Trophoblast cell (in vitro differentiated cells and primary cell): ENCODE measurements at regions not wholly inside any gene's neighbourhood (a gene's known extent, or its start where the extent isn't known, plus 50 kb on each side); places are given as distances from the start of the nearest gene placed in this dataset.

Source experiments
- DNase-seq, 2 donors: peaks; one replicate each; pipeline ENCODE4 v3.0.0-alpha.2; 2016
- H2AFZ ChIP-seq: 2 replicates; pipeline ENCODE4 v1.6.1; 2013; ENCODE audit warnings: low read length, moderate library complexity, mild to moderate bottlenecking; ENCODE audit not compliant: insufficient read depth, poor library complexity
- H2AK5ac ChIP-seq: 2 replicates; pipeline ENCODE4 v1.6.1; 2013; ENCODE audit warnings: mild to moderate bottlenecking, low read length
- H2BK120ac ChIP-seq: 2 replicates; pipeline ENCODE4 v1.6.1; 2013; ENCODE audit warnings: low read length, mild to moderate bottlenecking, moderate library complexity; ENCODE audit not compliant: insufficient read depth, poor library complexity
- H2BK12ac ChIP-seq: 2 replicates; pipeline ENCODE4 v1.6.1; 2013; ENCODE audit warnings: mild to moderate bottlenecking, low read length, moderate library complexity
- H2BK5ac ChIP-seq: 2 replicates; pipeline ENCODE4 v1.6.1; 2013; ENCODE audit warnings: low read length, low read depth, moderate library complexity, mild to moderate bottlenecking; ENCODE audit not compliant: poor library complexity
- H3K14ac ChIP-seq: 2 replicates; pipeline ENCODE4 v1.6.1; 2013; ENCODE audit warnings: mild to moderate bottlenecking, low read length
- H3K18ac ChIP-seq: 2 replicates; pipeline ENCODE4 v1.6.1; 2013; ENCODE audit warnings: mild to moderate bottlenecking, low read length
- H3K23ac ChIP-seq: 2 replicates; pipeline ENCODE4 v1.6.1; 2013; ENCODE audit warnings: low read length
- H3K27ac ChIP-seq: 2 replicates; pipeline ENCODE4 v1.5.1; 2013; ENCODE audit warnings: low read depth, mild to moderate bottlenecking, inconsistent platforms, low read length, moderate library complexity
- H3K27me3 ChIP-seq: 2 replicates; pipeline ENCODE4 v1.6.1; 2013; ENCODE audit warnings: inconsistent platforms, mild to moderate bottlenecking, low read length, moderate library complexity; ENCODE audit not compliant: insufficient read depth
- H3K36me3 ChIP-seq, 2 experiments: 1 replicate in 1 of 2; 2 replicates in 1 of 2; pipeline ENCODE4 v1.6.1; 2013; ENCODE audit warnings: low read length in 2 of 2, mild to moderate bottlenecking in 2 of 2, moderate library complexity in 1 of 2; ENCODE audit not compliant: insufficient read depth in 2 of 2, control insufficient read depth in 1 of 2
- H3K4ac ChIP-seq: 2 replicates; pipeline ENCODE4 v1.6.1; 2013; ENCODE audit warnings: low read depth, mild to moderate bottlenecking, low read length, moderate library complexity
- H3K4me1 ChIP-seq, 2 experiments: 1 replicate in 1 of 2; 2 replicates in 1 of 2; pipeline ENCODE4 v1.6.1; 2013; ENCODE audit warnings: low read length in 2 of 2, mild to moderate bottlenecking in 2 of 2, moderate library complexity in 1 of 2; ENCODE audit not compliant: insufficient read depth in 2 of 2, control insufficient read depth in 1 of 2
- H3K4me2 ChIP-seq: 2 replicates; pipeline ENCODE4 v1.6.1; 2013; ENCODE audit warnings: inconsistent platforms, mild to moderate bottlenecking, low read length, moderate library complexity
- H3K4me3 ChIP-seq: 2 replicates; pipeline ENCODE4 v1.5.1; 2013; ENCODE audit warnings: mild to moderate bottlenecking, low read depth, low read length, inconsistent platforms
- H3K79me1 ChIP-seq: one replicate; pipeline ENCODE4 v1.6.1; 2013; ENCODE audit warnings: low read length
- H3K79me2 ChIP-seq: 2 replicates; pipeline ENCODE4 v1.6.1; 2013; ENCODE audit warnings: low read length, mild to moderate bottlenecking; ENCODE audit not compliant: control insufficient read depth, insufficient read depth, poor library complexity
- H3K9ac ChIP-seq: 2 replicates; pipeline ENCODE4 v1.6.1; 2013; ENCODE audit warnings: mild to moderate bottlenecking, low read length
- H3K9me3 ChIP-seq: 2 replicates; pipeline ENCODE4 v1.6.1; 2013; ENCODE audit warnings: low read depth, mild to moderate bottlenecking, control low read depth, inconsistent platforms, low read length; ENCODE audit not compliant: insufficient read depth
- H4K12ac ChIP-seq: 2 replicates; pipeline ENCODE4 v1.6.1; 2013; ENCODE audit warnings: low read depth, mild to moderate bottlenecking, low read length, moderate library complexity
- H4K8ac ChIP-seq: 2 replicates; pipeline ENCODE4 v1.6.1; 2013; ENCODE audit warnings: low read depth, mild to moderate bottlenecking, low read length, moderate library complexity
- H4K91ac ChIP-seq: one replicate; pipeline ENCODE4 v1.6.1; 2013; ENCODE audit warnings: low read depth, mild to moderate bottlenecking, low read length, moderate library complexity
- WGBS: extraction: QIAGEN DNeasy Blood & Tissue Kit; methylation state at CpG from one replicate; pipeline ENCODE4 v1.1.7; 2013; ENCODE audit warnings: missing lambda C conversion rate; ENCODE audit not compliant: insufficient read length, insufficient coverage; ENCODE audit errors: extremely low coverage; 5-methylcytosine and 5-hydroxymethylcytosine counted together

DNA sequence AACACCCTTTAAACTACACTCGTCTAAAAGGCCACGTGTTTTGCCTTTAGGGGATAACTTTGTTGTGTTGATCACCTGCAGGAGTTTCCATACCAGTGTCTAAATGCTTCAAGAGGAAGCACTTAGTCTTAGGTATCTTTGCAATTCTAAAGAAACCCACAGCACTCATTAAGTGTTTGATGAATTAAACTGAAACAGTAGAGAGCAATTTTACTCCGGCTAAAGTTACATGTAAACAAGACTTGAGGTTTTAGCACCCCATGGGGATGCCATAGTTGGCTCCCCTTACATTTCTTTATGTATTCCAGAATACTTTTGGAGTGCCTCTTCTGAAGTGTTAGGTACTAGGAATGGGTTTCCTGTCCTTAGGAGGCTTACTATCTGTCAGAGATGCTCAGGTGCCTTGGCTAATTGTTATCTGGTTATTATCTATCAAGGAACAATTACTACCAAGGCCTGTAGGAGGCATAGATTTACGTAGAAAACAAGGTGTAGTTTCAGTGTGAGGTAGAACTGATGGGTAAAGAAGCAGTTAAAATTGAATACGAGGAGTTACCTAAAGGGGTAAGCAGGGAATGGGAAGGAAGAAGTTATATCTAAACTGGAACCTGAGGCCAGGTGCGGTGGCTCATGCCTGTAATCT, 176.8 kb upstream of the SAMSN1 start:
- H4K91ac ChIP-seq = no peak overlapping the region

GRCh38 chr21:14720237-14720636, 174.1 kb upstream of the SAMSN1 start:
- no peak overlapping the region for H2AK5ac ChIP-seq
- no peak overlapping the region for H3K23ac ChIP-seq
- no peak overlapping the region for H3K4me2 ChIP-seq
- H3K18ac ChIP-seq = no peak overlapping the region
- no peaks in the 10 kb centered on the region for H3K27me3 ChIP-seq
- H3K79me2 ChIP-seq = no peaks in the 10 kb centered on the region
- H3K14ac ChIP-seq = no peak overlapping the region
- H3K36me3 ChIP-seq = no peaks in the 10 kb centered on the region
- no peak overlapping the region for H3K4ac ChIP-seq
- no peaks in the 10 kb centered on the region for H3K9me3 ChIP-seq
- H3K4me3 ChIP-seq = no peak overlapping the region
- H2BK120ac ChIP-seq = no peak overlapping the region
- no peak overlapping the region for H4K12ac ChIP-seq
- no peak overlapping the region for H3K27ac ChIP-seq
- H2BK5ac ChIP-seq = no peak overlapping the region
- H3K4me1 ChIP-seq = no peaks in the 10 kb centered on the region
- no peak overlapping the region for H2BK12ac ChIP-seq
- no peak overlapping the region for H4K8ac ChIP-seq
- H2AFZ ChIP-seq = no peak overlapping the region
- WGBS = no CpG with 5 or more reads among the region's 4 CpGs
- H4K91ac ChIP-seq = no peak overlapping the region
- H3K79me1 ChIP-seq = no peaks in the 10 kb centered on the region
- no peak for DNase-seq
- no peak overlapping the region for H3K9ac ChIP-seq

More for the DNA sequence above, 176.8 kb upstream of the SAMSN1 start:
- Histone ChIP-seq H2BK12ac (no peak overlapping the region), H2BK5ac (no peak overlapping the region), H2AFZ (no peak overlapping the region), H3K4me1 (no peaks in the 10 kb centered on the region), H3K27ac (no peak overlapping the region), H3K9ac (no peak overlapping the region), H3K36me3 (no peaks in the 10 kb centered on the region), H3K9me3 (no peaks in the 10 kb centered on the region), H3K79me1 (no peaks in the 10 kb centered on the region), H2BK120ac (no peak overlapping the region), H3K27me3 (no peaks in the 10 kb centered on the region), H3K4ac (no peak overlapping the region), H4K12ac (no peak overlapping the region), H3K23ac (no peak overlapping the region), H2AK5ac (no peak overlapping the region), H4K8ac (no peak overlapping the region), H3K14ac (no peak overlapping the region), H3K4me2 (no peak overlapping the region), H3K18ac (no peak overlapping the region), H3K4me3 (no peak overlapping the region), H3K79me2 (no peaks in the 10 kb centered on the region)
- WGBS = no CpG with 5 or more reads among the region's 6 CpGs
- DNase-seq = no peak

DNA sequence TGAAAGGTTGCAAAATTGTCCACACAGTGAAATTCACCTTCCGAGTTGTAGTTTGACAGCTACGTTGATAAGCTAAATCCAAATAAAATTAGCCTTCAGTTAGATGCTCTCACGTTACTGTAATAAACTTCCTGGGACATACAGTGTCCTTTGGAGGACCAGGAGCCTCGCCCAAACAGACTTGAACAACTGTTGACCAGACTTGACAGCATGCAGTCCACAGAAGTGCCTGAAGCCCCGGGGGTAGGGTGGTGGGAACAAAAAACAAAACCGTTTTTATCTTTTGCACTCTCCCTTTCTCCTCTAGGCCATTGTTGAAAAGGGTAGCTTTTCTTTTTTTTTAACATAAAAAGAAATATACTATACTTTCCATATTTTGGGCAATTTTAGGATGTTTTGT, 172.8 kb upstream of the SAMSN1 start:
- Histone ChIP-seq H4K91ac (no peak overlapping the region), H3K27ac (no peak overlapping the region), H3K14ac (no peak overlapping the region), H3K4me3 (no peak overlapping the region), H3K4me1 (no peaks in the 10 kb centered on the region), H2AFZ (no peak overlapping the region), H4K12ac (no peak overlapping the region), H4K8ac (no peak overlapping the region), H3K4me2 (no peak overlapping the region), H2BK12ac (no peak overlapping the region), H3K9me3 (no peaks in the 10 kb centered on the region), H2AK5ac (no peak overlapping the region), H2BK5ac (no peak overlapping the region), H3K9ac (no peak overlapping the region), H3K27me3 (no peaks in the 10 kb centered on the region), H3K79me1 (no peaks in the 10 kb centered on the region), H2BK120ac (no peak overlapping the region), H3K23ac (no peak overlapping the region), H3K4ac (no peak overlapping the region), H3K79me2 (no peaks in the 10 kb centered on the region), H3K36me3 (no peaks in the 10 kb centered on the region), H3K18ac (no peak overlapping the region)
- no peak for DNase-seq
- WGBS = no CpG with 5 or more reads among the region's 6 CpGs

DNA sequence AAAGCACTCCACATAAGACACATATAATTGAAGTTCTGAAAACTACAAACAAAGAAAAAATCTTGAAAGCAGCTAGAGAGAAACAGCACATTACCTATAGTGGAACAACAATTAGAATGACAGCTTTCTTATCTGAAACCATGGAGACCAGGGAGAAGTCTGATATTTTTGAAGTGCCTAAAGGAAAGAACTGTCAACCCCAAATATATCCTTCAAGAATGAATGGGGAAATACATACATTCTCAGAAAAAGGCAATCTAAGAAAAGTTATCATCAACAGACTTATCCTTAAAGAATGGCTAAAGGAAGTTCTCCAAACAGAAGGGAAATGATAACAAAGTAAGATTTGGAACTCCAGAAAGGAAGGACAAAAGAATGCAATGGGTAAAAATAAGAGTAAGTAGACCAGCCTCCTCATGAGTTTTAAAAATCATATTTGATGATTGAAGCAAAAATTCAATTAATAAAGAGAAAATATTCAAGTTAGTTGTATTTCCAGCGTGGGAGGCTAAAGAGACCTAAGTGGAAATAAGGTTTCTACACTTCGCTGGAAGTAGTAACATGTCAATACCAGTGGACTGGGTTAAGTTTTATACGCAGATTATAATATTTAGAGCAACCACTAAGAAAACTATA, 170.8 kb upstream of the SAMSN1 start:
- no peaks in the 10 kb centered on the region for H3K4me1 ChIP-seq
- no peak for DNase-seq
- no peaks in the 10 kb centered on the region for H3K79me1 ChIP-seq
- WGBS = no CpG with 5 or more reads among the region's 3 CpGs
- no peak overlapping the region for H4K12ac ChIP-seq
- H2BK12ac ChIP-seq = no peak overlapping the region
- H3K18ac ChIP-seq = no peak overlapping the region
- no peak overlapping the region for H3K23ac ChIP-seq
- H3K36me3 ChIP-seq = no peaks in the 10 kb centered on the region
- H4K91ac ChIP-seq = no peak overlapping the region
- H3K4me3 ChIP-seq = no peak overlapping the region
- no peaks in the 10 kb centered on the region for H3K27me3 ChIP-seq
- no peak overlapping the region for H2BK5ac ChIP-seq
- H3K27ac ChIP-seq = no peak overlapping the region
- no peak overlapping the region for H3K14ac ChIP-seq
- no peak overlapping the region for H2AFZ ChIP-seq
- H3K4me2 ChIP-seq = no peak overlapping the region
- H2AK5ac ChIP-seq = no peak overlapping the region
- H2BK120ac ChIP-seq = no peak overlapping the region
- no peak overlapping the region for H3K9ac ChIP-seq
- H3K79me2 ChIP-seq = no peaks in the 10 kb centered on the region
- H4K8ac ChIP-seq = no peak overlapping the region
- no peaks in the 10 kb centered on the region for H3K9me3 ChIP-seq
- no peak overlapping the region for H3K4ac ChIP-seq
